ENCODE measurements at regions not wholly inside any gene's neighbourhood (a gene's known extent, or its start where the extent isn't known, plus 50 kb on each side); places are given as distances from the start of the nearest gene placed in this dataset.

DNA sequence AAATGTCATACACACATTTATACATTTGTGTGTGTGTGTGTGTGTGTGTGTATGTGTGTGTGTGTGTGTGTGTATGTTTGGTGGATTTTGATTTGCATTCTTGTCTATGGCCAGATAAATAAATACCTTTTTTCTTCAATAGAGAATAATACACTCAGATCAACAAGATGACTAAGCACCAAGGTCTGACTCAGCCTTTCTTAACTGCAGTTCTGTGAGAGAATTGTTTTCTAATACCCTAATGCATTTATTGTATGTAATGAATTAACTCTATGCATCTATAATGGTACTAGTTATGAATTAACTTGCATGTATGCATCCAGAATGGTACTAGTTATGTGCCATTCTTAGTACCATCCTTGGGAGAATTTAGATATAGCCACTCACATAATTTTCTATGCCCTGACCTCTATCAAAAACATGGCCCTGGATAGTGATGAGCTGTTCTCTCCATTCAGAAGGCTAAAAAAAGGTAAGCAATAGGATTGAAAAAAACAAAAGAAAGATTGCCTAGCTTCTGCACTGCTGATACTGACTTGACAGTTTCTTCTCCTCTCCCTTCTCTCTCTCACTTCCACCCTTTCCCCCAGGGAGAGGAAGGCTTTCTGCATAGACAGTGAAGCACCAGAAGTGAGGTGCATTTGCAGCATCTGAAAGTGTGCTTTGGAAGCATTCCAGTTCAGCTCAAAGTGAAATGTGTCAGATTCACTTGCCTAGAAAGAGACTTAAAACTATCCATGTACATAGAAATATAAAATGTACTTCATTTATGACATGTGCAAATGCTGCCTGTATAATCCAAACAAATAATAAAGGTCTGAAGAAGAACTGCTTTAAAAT lies 55.1 kb upstream of the CCDC112 start:
- TF ChIP-seq, protein P1, sequence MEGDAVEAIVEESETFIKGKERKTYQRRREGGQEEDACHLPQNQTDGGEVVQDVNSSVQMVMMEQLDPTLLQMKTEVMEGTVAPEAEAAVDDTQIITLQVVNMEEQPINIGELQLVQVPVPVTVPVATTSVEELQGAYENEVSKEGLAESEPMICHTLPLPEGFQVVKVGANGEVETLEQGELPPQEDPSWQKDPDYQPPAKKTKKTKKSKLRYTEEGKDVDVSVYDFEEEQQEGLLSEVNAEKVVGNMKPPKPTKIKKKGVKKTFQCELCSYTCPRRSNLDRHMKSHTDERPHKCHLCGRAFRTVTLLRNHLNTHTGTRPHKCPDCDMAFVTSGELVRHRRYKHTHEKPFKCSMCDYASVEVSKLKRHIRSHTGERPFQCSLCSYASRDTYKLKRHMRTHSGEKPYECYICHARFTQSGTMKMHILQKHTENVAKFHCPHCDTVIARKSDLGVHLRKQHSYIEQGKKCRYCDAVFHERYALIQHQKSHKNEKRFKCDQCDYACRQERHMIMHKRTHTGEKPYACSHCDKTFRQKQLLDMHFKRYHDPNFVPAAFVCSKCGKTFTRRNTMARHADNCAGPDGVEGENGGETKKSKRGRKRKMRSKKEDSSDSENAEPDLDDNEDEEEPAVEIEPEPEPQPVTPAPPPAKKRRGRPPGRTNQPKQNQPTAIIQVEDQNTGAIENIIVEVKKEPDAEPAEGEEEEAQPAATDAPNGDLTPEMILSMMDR (IDR thresholded peaks at IDR 0.05; ENCODE audit: low read length) = no peak
- no peak for TF ChIP-seq EZH2 (IDR thresholded peaks at IDR 0.05; ENCODE audit: borderline replicate concordance, low read length)

Data from OCI-LY1 (cell line).